SW 1271 (cell line): ENCODE measurements at regions not wholly inside any gene's neighbourhood (a gene's known extent, or its start where the extent isn't known, plus 50 kb on each side); places are given as distances from the start of the nearest gene placed in this dataset.

Source experiments
- DNase-seq, 2 experiments: peaks; one replicate each; lab custom pipeline; 2025; lab: John Stamatoyannopoulos, UW

- DNase-seq, result no peak
Measured at GRCh38 chr15:94177112-94177511, 54.2 kb upstream of the MCTP2 start.

- DNase-seq, result no peak
Measured at GRCh38 chr15:94175420-94175819, 55.9 kb upstream of the MCTP2 start.

GRCh38 chr15:94174399-94174802 is 57.0 kb upstream of the MCTP2 start:
- DNase-seq, result no peak

- no peak for DNase-seq
Measured at GRCh38 chr15:94168250-94168649, 63.1 kb upstream of the MCTP2 start.

GRCh38 chr15:94164971-94165370 is 66.4 kb upstream of the MCTP2 start:
- DNase-seq, result no peak

GRCh38 chr15:94164202-94164807 is 67.1 kb upstream of the MCTP2 start:
- peak in 1 of 2 experiments; percentile 12 for DNase-seq

GRCh38 chr15:94162939-94163338 is 68.4 kb upstream of the MCTP2 start:
- no peak for DNase-seq

GRCh38 chr15:94154255-94154654 is 77.1 kb upstream of the MCTP2 start:
- DNase-seq, result no peak

- DNase-seq, result no peak
Measured at GRCh38 chr15:94145046-94145445, 86.3 kb upstream of the MCTP2 start.

GRCh38 chr15:94141802-94142201 is 89.6 kb upstream of the MCTP2 start:
- DNase-seq, result no peak

- no peak for DNase-seq
Measured at GRCh38 chr15:94135486-94136147, 95.7 kb upstream of the MCTP2 start.

- DNase-seq, result no peak
Measured at GRCh38 chr15:94131875-94132274, 99.5 kb upstream of the MCTP2 start.

- no peak for DNase-seq
Measured at GRCh38 chr15:94130504-94130903, 100.9 kb upstream of the MCTP2 start.

- no peak for DNase-seq
Measured at GRCh38 chr15:94127006-94127405, 104.4 kb upstream of the MCTP2 start.

- DNase-seq, result no peak
Measured at GRCh38 chr15:94125698-94126097, 105.7 kb upstream of the MCTP2 start.

- no peak for DNase-seq
Measured at GRCh38 chr15:94125156-94125555, 106.2 kb upstream of the MCTP2 start.

- no peak for DNase-seq
Measured at GRCh38 chr15:94122516-94122915, 108.8 kb upstream of the MCTP2 start.

- DNase-seq, result peak; percentile 60 to 83
Measured at GRCh38 chr15:94119923-94120775, 111.2 kb upstream of the MCTP2 start.

GRCh38 chr15:94119298-94119811 is 112.0 kb upstream of the MCTP2 start:
- no peak for DNase-seq

GRCh38 chr15:94110476-94111130 is 120.8 kb upstream of the MCTP2 start:
- DNase-seq, result no peak

- no peak for DNase-seq
Measured at GRCh38 chr15:94107652-94108051, 123.7 kb upstream of the MCTP2 start.

- no peak for DNase-seq
Measured at GRCh38 chr15:94105760-94106159, 125.6 kb upstream of the MCTP2 start.
